ENCODE measurements at regions not wholly inside any gene's neighbourhood (a gene's known extent, or its start where the extent isn't known, plus 50 kb on each side); places are given as distances from the start of the nearest gene placed in this dataset.
"Not testable (repeated sequence)": the region's sequence is repeated elsewhere in the genome, so short reads cannot be mapped to it uniquely, and the experiment has no call there.

GRCh38 chr12:25328072-25328712 is 77.5 kb upstream of the KRAS start:
- DNase-seq: no peak

DNA sequence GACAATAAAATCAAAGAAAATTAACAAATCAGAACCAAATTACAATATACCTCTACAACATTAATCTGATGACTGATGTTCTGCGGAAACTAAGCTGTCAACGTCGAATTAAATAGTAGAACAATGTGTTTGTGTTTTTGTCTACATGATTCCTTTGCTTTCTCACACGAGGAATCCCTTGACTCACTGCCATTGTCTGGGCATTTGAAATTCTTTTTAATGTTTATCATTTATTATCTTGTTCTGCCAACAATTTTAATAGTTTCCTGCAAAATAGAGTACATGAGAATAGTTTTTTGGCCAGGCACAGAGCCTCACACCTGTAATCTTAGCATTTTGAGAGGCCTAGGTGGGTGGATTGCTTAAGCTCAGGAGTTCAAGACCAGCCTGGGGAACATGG is 76.6 kb upstream of the KRAS start:
- no peak for DNase-seq

DNA sequence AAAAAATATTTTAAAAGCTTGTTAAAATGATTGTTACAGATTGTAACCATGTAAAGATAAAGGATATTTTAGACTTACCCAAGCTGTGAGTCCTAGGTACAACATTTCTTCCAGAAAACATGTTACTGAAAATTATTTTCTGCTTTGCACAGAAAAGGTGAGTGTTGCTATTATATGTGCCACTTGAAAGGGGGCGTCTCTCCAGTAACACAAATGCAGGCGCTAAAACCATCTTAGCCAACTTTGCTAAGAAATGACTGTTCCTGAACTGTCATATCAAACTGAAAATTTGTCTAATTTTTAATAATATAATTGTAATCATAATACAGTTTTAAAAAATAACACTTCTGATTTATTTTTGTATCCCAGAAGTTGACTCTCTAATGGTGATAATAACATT is 75.6 kb upstream of the KRAS start:
- no peak for DNase-seq

DNA sequence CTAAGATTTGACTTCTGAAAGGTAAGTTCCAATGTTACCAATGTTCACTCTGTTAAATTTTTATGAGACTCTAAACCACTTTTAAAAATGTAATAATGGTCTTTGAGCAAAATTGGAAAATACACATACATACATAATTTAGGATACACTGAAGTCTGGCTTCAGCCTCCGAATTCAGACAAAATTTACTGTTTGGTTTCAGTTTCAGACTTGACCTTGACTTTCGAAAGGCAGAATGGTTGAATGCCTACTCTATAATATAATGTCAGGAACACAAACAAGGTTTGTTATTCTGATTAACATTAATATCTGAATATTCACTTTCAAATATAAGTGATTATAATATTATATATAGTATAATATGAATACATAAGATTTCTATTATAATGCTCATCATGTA is 74.1 kb upstream of the KRAS start:
- no peak for DNase-seq

- DNase-seq: no peak
Measured at GRCh38 chr12:25323581-25323982, 72.9 kb upstream of the KRAS start.

GRCh38 chr12:25322918-25323531 is 72.3 kb upstream of the KRAS start:
- DNase-seq: no peak

DNA sequence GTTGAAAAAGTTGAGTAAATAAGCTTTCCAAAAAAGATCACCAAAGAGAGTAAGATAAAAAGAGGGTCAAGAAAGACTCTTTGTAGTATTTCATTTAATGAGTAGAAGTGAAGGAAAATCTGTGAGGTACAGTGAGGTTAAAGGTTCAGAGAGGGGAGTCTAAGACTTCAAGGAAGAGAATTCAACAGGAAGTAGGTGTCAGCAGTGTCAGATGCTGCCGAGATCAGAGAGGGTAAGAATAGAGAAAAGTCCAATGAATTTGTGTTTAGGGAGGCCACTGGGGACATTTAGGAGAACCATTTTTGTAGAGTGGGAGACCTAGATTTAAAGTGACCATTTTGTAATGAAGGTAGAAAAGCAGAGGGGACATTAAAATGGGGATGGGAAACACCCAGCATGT is 71.6 kb upstream of the KRAS start:
- no peak for DNase-seq

- no peak for DNase-seq
Measured at GRCh38 chr12:25321772-25322171, 71.0 kb upstream of the KRAS start.

DNA sequence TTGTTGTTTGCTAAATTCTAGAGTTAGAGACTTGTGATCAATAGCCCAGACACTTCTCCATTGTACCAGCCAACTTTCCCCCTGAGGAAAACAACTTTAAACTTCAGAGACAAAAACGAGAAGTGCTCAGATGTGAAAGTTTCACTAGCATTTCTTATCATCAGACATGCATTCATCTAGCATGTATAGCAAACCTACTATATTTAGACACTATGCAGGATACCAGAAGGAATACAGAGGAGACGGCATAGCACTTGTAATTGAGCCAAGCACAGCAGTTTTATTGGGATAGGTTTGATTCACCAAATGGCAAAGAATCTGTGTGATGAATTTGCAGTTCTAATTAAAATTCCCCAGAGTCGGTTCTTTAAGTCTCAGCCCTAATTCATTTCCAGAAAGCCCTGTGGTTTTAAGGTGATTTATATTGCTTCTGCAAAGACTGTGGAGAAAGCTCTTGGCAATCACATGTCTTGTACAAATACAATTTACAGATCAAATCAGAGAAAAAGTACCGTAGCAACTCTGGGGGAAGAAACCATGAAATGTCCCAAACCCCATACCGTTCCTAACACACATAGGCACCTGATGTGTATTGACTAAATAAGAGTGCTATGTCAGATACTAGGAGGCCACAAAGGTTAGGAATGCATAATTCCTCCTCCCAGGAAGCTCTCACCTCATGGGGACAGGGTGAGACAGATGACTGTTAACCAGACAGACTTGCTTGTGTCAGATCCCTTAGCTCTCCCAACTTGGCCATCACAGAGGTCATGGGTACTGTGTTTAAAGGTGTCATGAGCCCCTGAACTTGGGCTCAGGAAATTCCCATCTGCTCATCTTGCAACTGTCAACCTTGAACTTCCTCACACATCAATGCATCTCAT is 69.6 kb upstream of the KRAS start:
- DNase-seq: no peak

DNA sequence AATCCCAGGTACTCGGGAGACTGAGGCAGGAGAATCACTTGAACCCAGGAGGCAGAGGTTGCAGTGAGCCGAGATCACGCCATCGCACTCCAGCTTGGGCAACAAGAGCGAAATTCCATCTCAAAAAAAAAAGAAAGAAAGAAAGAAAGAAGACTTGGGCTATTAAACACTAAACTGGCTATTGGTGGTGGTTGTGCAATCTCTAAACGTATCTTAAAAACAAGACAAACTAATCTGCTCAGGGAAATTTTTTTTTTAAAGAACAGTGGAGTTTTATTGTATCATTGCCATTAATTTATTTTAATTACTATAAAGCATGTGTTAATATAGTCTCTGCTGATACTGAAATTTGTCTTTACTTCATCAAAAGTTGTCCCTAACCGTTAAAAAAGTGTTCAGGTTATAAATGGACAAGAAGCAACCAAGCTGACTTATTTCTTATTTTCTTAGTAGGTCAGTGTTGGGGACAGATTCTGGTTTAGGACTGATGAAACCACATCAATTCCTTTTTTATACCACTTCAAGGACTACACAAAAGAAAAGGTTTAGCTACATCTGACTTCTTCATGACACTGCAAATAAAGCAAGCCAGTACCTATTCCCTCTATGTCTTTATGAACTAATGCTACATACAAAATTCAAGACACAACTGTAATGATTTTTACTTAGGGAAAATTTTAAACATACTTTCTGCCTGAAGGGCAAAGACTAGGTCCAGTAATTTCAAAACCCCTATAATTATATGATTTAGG is 68.7 kb upstream of the KRAS start:
- no peak for DNase-seq

GRCh38 chr12:25317553-25317952 is 66.8 kb upstream of the KRAS start:
- no peak for DNase-seq

DNA sequence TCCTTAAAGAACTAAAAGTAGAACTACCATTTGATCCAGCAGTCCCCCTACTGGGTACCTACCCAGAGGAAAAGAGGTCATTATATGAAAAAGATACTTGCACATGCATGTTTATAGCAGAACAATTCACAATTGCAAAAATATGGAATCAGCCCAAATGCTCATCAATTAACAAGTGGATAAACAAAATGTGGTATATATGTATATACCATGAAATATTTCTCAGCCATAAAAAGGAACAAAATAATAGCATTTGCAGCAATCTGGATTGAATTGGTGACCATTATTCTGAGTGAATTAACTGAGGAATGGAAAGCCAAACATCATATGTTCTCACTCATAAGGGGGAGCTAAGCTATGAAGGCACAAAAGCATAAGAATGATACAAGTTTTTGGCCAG is 64.7 kb upstream of the KRAS start:
- DNase-seq: no peak

- not testable (repeated sequence) for DNase-seq
Measured at GRCh38 chr12:25313266-25313990, 62.7 kb upstream of the KRAS start.

DNA sequence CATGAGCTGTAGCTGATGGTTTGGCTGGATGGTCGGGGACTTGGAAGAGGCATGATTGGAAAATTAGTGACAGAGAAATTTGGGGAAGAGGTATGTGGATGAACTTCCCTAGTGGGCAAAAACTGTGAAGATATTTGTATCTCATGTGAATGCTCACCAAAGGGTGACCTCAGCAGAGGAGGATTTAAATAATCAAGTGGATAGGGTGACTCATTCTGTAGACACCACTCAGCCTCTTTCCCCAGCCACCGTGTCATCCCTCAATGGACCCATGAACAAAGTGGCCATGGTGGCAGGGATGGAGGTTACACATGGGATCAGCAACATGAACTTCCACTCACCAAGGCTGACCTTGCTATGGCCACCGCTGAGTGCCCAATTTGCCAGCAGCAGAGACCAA is 60.8 kb upstream of the KRAS start:
- no peak for DNase-seq

- not testable (repeated sequence) for DNase-seq
Measured at GRCh38 chr12:25310071-25310470, 59.3 kb upstream of the KRAS start.

DNA sequence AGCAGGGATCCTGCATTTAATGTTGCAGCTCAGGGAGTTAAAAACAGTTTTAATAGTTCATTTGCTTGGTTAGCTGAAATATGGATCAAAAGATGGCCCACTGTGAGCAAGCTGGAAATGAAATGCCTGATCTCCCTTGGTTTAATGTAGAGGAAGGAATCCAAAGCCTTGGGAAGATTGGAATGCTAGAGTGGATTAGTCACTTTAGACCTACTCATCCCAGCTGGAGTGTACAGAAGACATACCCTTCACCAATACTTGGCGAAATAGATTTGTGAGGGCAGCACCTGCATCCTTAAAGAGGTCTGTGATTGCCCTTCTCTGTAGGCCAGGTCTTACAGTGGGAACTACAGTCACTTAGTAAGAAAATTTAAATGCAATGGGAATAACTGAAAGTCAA is 58.0 kb upstream of the KRAS start:
- DNase-seq: no peak

DNA sequence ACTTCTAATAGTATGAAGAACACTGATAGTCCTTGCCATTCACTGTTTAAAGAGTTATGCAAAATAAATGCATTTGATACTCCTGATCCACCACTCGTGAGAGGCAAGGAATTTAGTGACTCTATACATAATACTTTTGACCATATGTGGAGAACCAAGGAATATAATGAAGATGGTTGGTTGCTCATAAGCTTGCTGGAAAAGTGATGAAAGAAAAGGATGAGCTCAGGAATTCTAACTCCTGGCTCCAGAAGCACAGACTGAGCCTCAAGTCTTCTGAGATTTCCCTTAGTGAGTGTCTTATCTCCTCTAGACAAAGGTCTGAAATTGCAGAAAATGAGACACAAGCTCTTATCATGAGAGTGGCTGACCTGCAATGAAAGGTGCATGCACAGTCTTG is 57.1 kb upstream of the KRAS start:
- no peak for DNase-seq

DNA sequence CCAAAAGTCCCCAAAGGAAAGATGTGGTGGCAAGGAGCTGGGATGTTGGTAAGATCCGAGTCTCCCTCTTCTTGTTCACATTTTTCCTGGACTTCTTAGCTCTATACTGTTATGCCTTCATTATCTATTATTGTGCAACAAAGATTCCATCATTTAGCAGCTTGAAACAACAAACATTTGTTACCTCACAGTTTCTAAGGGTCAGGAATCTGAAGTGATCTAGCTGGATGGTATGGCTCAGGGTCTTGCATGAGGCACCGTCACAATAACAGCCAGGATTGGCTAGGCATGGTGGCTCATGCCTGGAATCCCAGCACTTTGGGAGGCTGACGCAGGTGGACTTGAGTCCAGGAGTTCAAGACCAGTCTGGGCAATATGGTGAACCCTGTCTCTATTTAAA is 51.1 kb upstream of the KRAS start:
- DNase-seq: no peak

Measured in activated naive CD4-positive, alpha-beta T cell (primary cell).